K562 (cell line): ENCODE measurements at regions not wholly inside any gene's neighbourhood (a gene's known extent, or its start where the extent isn't known, plus 50 kb on each side); places are given as distances from the start of the nearest gene placed in this dataset.

Experiments used
- BRCA1 ChIP-seq, 2 experiments: fragments of 450-650 bp in 1 of 2; sonication (generic) in 1 of 2; formaldehyde crosslinking in 1 of 2; IDR thresholded peaks; 2 replicates each; pipeline versions ENCODE4 v1.5.0 to v1.6.1; 2017 to 2020; ENCODE audit warnings: mild to moderate bottlenecking in 1 of 2, missing genetic modification reagents in 1 of 2
- BRD4 ChIP-seq: fragments of 200-600 bp; sonication (generic); IDR thresholded peaks from 2 replicates; pipeline ENCODE4 v1.6.1; 2017; ENCODE audit warnings: inconsistent platforms
- CBX8 ChIP-seq: fragments of 200-600 bp; sonication (generic); IDR thresholded peaks from 2 replicates; pipeline ENCODE4 v1.6.1; 2012; ENCODE audit warnings: borderline replicate concordance, mixed run types, low read depth, mild to moderate bottlenecking, moderate library complexity, mixed read lengths, low read length, control low read depth, inconsistent platforms; ENCODE audit not compliant: poor library complexity, severe bottlenecking; ENCODE audit errors: extremely low read depth
- CREBBP ChIP-seq: IDR thresholded peaks from one replicate; pipeline ENCODE4 v1.6.1; 2012; ENCODE audit warnings: low read depth, mild to moderate bottlenecking, control low read depth, inconsistent platforms, low read length
- E2F4 ChIP-seq: sonication (generic); formaldehyde crosslinking; IDR thresholded peaks from 2 replicates; pipeline ENCODE4 v1.8.0; 2022; ENCODE audit warnings: mild to moderate bottlenecking, low read depth, missing genetic modification reagents
- EZH2 ChIP-seq: IDR thresholded peaks from 2 replicates; pipeline ENCODE4 v1.6.1; 2012; ENCODE audit warnings: low read depth, mild to moderate bottlenecking, inconsistent platforms, low read length, borderline replicate concordance
- FOXP1 ChIP-seq: sonication (generic); formaldehyde crosslinking; IDR thresholded peaks from 2 replicates; pipeline ENCODE4 v1.8.0; 2022; ENCODE audit warnings: mild to moderate bottlenecking, missing genetic modification reagents
- MYBL2 ChIP-seq, 2 experiments: fragments of 450-650 bp in 1 of 2; sonication (generic) in 1 of 2; formaldehyde crosslinking in 1 of 2; IDR thresholded peaks; 2 replicates each; pipeline versions ENCODE4 v1.6.1 to v1.8.1; 2017 to 2022; ENCODE audit warnings: borderline replicate concordance in 1 of 2, inconsistent platforms in 1 of 2, low read depth in 1 of 2, mild to moderate bottlenecking in 1 of 2, missing genetic modification reagents in 1 of 2, moderate library complexity in 1 of 2
- NCOA1 ChIP-seq: fragments of 450-650 bp; IDR thresholded peaks from 2 replicates; pipeline ENCODE4 v1.6.1; 2016; ENCODE audit warnings: low read depth
- NFATC3 ChIP-seq: fragments of 450-650 bp; IDR thresholded peaks from 2 replicates; pipeline ENCODE4 v1.6.1; 2017; ENCODE audit warnings: mild to moderate bottlenecking
- PHF20 ChIP-seq: fragments of 450-650 bp; IDR thresholded peaks from 2 replicates; pipeline ENCODE4 v1.6.1; 2018; ENCODE audit not compliant: partially characterized antibody
- PHTF2 ChIP-seq: fragments of 250-450 bp; sonication (Bioruptor Pico); IDR thresholded peaks from 2 replicates; pipeline ENCODE4 v1.5.0; 2021; ENCODE audit warnings: mild to moderate bottlenecking
- PTRF ChIP-seq: fragments of 450-650 bp; IDR thresholded peaks from 2 replicates; pipeline ENCODE4 v1.6.1; 2016; ENCODE audit warnings: mild to moderate bottlenecking, missing genetic modification characterization, missing compliant biosample characterization
- TRIM24 ChIP-seq, 2 experiments: fragments of 450-650 bp; IDR thresholded peaks; 2 replicates each; pipeline ENCODE4 v1.6.1; 2016
- TRIM28 ChIP-seq: fragments of 450-650 bp; IDR thresholded peaks from 2 replicates; pipeline ENCODE4 v1.6.1; 2017
- ZBTB2 ChIP-seq: fragments of 450-650 bp; IDR thresholded peaks from 2 replicates; pipeline ENCODE4 v1.6.1; 2016; ENCODE audit warnings: antibody characterized with exemption
- ZEB2 ChIP-seq: fragments of 450-650 bp; IDR thresholded peaks from 2 replicates; pipeline ENCODE4 v1.6.1; 2016
- ZFP36 ChIP-seq: fragments of 150-350 bp; IDR thresholded peaks from 2 replicates; pipeline ENCODE4 v1.6.1; 2018; ENCODE audit warnings: low read length, low read depth; ENCODE audit not compliant: partially characterized antibody
- ZNF212 ChIP-seq: fragments of 450-650 bp; formaldehyde crosslinking; IDR thresholded peaks from 2 replicates; pipeline ENCODE4 v1.4.0; 2020; ENCODE audit warnings: mild to moderate bottlenecking
- ZNF444 ChIP-seq: fragments of 250-450 bp; sonication (Bioruptor Pico); IDR thresholded peaks from 2 replicates; pipeline ENCODE4 v1.4.0; 2020; ENCODE audit warnings: mild to moderate bottlenecking, moderate library complexity
- ZNF639 ChIP-seq, 2 experiments: fragments of 200-800 bp in 1 of 2; sonication (Bioruptor generic) in 1 of 2; sonication (generic) in 1 of 2; formaldehyde crosslinking in 1 of 2; IDR thresholded peaks in 1 of 2; conservative IDR thresholded peaks in 1 of 2; 2 replicates each; pipeline versions ENCODE4 v1.5.0 to v1.6.1; 2016 to 2020; ENCODE audit warnings: missing compliant biosample characterization in 1 of 2, missing genetic modification characterization in 1 of 2, missing genetic modification reagents in 1 of 2
- ZNF695 ChIP-seq: fragments of 450-650 bp; formaldehyde crosslinking; IDR thresholded peaks from 2 replicates; pipeline ENCODE4 v1.4.0; 2020; ENCODE audit warnings: mild to moderate bottlenecking, moderate library complexity
- TF ChIP-seq, protein P1 (sequence below): IDR thresholded peaks from 2 replicates; pipeline ENCODE4 v1.6.1; 2011; ENCODE audit not compliant: insufficient read length; ENCODE audit errors: extremely low read depth
- TF ChIP-seq, protein P2 (sequence below): sonication (generic); formaldehyde crosslinking; IDR thresholded peaks from 2 replicates; pipeline ENCODE4 v1.8.1; 2023; ENCODE audit warnings: mild to moderate bottlenecking, missing genetic modification reagents

- TF ChIP-seq ZNF639 (CRISPR knock-in tag; conservative IDR thresholded peaks at IDR 0.05 in 1 of 2, IDR thresholded peaks at IDR 0.05 in 1 of 2) (no peak), NFATC3 (no peak), ZNF212 (CRISPR knock-in tag) (no peak), TRIM28 (peak; percentile 88), ZFP36 (peak; percentile 53), BRCA1 (IDR thresholded peaks at IDR 0.05) (no peak), BRCA1 (CRISPR knock-in tag; IDR thresholded peaks at IDR 0.05) (no peak), PHTF2 (CRISPR knock-in tag) (no peak), NCOA1 (no peak), ZNF695 (no peak), ZBTB2 (no peak), CBX8 (no peak), BRD4 (no peak), EZH2 (no peak), PHF20 (no peak), ZNF444 (CRISPR knock-in tag) (no peak), MYBL2 (IDR thresholded peaks at IDR 0.05; ENCODE audit: low read depth) (no peak), MYBL2 (CRISPR knock-in tag; IDR thresholded peaks at IDR 0.05; ENCODE audit: borderline replicate concordance) (no peak), FOXP1 (CRISPR knock-in tag) (no peak), E2F4 (no peak), ZEB2 (peak; percentile 50; the same call in 1 of the 2 replicates), CREBBP (no peak), TRIM24 (IDR thresholded peaks at IDR 0.05) (peak in 1 of 2 experiments; percentile 40; a peak in 1 of 4 replicates), PTRF (tag) (no peak)
- TF ChIP-seq, protein P1, sequence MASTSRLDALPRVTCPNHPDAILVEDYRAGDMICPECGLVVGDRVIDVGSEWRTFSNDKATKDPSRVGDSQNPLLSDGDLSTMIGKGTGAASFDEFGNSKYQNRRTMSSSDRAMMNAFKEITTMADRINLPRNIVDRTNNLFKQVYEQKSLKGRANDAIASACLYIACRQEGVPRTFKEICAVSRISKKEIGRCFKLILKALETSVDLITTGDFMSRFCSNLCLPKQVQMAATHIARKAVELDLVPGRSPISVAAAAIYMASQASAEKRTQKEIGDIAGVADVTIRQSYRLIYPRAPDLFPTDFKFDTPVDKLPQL = no peak
- TF ChIP-seq, protein P2, sequence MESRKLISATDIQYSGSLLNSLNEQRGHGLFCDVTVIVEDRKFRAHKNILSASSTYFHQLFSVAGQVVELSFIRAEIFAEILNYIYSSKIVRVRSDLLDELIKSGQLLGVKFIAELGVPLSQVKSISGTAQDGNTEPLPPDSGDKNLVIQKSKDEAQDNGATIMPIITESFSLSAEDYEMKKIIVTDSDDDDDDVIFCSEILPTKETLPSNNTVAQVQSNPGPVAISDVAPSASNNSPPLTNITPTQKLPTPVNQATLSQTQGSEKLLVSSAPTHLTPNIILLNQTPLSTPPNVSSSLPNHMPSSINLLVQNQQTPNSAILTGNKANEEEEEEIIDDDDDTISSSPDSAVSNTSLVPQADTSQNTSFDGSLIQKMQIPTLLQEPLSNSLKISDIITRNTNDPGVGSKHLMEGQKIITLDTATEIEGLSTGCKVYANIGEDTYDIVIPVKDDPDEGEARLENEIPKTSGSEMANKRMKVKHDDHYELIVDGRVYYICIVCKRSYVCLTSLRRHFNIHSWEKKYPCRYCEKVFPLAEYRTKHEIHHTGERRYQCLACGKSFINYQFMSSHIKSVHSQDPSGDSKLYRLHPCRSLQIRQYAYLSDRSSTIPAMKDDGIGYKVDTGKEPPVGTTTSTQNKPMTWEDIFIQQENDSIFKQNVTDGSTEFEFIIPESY (CRISPR knock-in tag) = no peak
These were observed 477.3 kb downstream of the LPIN1 start (continued) for GRCh38 chr2:12223732-12224131.
